ENCODE measurements at regions not wholly inside any gene's neighbourhood (a gene's known extent, or its start where the extent isn't known, plus 50 kb on each side); places are given as distances from the start of the nearest gene placed in this dataset.

DNA sequence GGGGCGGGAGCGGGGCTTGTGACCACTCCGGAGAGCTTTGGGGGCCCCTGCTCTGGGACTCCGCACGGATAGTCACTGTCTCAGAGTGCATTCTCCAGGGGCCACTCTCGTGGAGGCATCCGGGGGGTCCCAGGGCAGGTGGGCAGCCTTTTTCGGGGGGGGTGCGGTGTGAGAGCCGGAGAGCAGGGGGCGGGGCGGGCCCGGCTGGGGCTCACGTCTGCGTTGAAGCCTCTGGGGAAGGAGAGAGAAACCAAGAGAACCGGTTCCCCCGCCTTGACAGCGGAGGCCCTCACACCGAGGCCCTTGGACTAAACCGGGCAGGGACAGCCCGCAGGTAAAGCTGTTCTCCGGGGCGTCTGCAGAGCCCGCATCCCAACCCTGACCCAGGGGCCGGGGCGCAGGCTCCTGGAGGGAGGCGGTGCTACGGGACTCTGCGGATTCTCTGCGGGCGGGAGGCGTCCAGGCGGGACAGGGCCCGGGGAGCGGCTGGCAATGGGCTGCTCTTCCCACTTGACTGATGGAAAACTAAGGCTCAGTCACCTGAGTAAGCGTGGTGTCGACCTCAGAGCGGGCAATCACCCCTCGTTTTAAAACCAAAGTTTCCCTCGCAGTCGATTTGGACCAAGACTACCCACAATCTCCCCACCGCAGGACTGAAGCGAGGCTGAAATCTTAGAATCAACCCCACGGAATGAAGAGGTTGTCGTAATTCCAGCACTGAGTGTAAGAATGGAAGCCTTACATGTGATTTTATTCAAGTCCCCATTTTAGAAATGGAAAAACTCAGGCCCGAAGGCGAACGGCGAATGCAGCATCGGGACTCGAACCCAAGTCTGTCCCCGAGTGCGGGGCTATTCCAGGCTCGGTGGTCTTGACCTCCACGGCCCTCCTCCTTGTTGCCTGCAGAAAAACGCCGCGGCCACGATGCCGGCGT is 49.6 kb upstream of the AMZ2 start:
- Mint-ChIP-seq H3K27ac (peak overlapping the region in 1 of 2 donors; percentile 69), H3K27me3 (ENCODE audit: low read depth in 2 of 2) (peaks cover 0 to 18% of the 10 kb centered on the region in 2 donors), H3K36me3 (no peaks in the 10 kb centered on the region), H3K9me3 (no peaks in the 10 kb centered on the region), H3K4me1 (peaks cover 20 to 52% of the 10 kb centered on the region in 2 donors), H3K4me3 (peak overlapping the region; percentile 86)
- peaks cover 32% of the 10 kb centered on the region for H3K27me3 ChIP-seq (ENCODE audit: control insufficient read depth, insufficient read depth, low read length)
- intact Hi-C loops (cut with micrococcal nuclease), result no loop called here
- DNase-seq (peak in 1 of 2 donors; percentile 47), ATAC-seq (peak in 1 of 3 donors; percentile 10)
- H3K9me3 ChIP-seq (ENCODE audit: control insufficient read depth, insufficient read depth, low read length), result no peaks in the 10 kb centered on the region
- peaks cover 57% of the 10 kb centered on the region for H3K4me1 ChIP-seq (ENCODE audit: control insufficient read depth, insufficient read depth, low read length)
- WGBS (ENCODE audit: insufficient coverage), result 9% methylated on average over 57 of the region's 61 CpGs
- H3K36me3 ChIP-seq (ENCODE audit: control insufficient read depth, insufficient read depth, low read length), result no peaks in the 10 kb centered on the region
- no peak overlapping the region for H3K27ac ChIP-seq (ENCODE audit: low read length)
- H3K4me3 ChIP-seq (ENCODE audit: low read length), result peak overlapping the region; percentile 38
- TF ChIP-seq, protein P1, sequence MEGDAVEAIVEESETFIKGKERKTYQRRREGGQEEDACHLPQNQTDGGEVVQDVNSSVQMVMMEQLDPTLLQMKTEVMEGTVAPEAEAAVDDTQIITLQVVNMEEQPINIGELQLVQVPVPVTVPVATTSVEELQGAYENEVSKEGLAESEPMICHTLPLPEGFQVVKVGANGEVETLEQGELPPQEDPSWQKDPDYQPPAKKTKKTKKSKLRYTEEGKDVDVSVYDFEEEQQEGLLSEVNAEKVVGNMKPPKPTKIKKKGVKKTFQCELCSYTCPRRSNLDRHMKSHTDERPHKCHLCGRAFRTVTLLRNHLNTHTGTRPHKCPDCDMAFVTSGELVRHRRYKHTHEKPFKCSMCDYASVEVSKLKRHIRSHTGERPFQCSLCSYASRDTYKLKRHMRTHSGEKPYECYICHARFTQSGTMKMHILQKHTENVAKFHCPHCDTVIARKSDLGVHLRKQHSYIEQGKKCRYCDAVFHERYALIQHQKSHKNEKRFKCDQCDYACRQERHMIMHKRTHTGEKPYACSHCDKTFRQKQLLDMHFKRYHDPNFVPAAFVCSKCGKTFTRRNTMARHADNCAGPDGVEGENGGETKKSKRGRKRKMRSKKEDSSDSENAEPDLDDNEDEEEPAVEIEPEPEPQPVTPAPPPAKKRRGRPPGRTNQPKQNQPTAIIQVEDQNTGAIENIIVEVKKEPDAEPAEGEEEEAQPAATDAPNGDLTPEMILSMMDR (IDR thresholded peaks at IDR 0.05), result no peak
